ENCODE measurements at regions not wholly inside any gene's neighbourhood (a gene's known extent, or its start where the extent isn't known, plus 50 kb on each side); places are given as distances from the start of the nearest gene placed in this dataset.
"Not testable (repeated sequence)": the region's sequence is repeated elsewhere in the genome, so short reads cannot be mapped to it uniquely, and the experiment has no call there.

GRCh38 chr18:59801576-59801975, 98.2 kb upstream of the PMAIP1 start:
- DNase-seq (ENCODE audit: low read depth in 2 of 2): no peak

GRCh38 chr18:59800897-59801296, 98.9 kb upstream of the PMAIP1 start:
- DNase-seq (ENCODE audit: low read depth in 2 of 2): no peak

DNA sequence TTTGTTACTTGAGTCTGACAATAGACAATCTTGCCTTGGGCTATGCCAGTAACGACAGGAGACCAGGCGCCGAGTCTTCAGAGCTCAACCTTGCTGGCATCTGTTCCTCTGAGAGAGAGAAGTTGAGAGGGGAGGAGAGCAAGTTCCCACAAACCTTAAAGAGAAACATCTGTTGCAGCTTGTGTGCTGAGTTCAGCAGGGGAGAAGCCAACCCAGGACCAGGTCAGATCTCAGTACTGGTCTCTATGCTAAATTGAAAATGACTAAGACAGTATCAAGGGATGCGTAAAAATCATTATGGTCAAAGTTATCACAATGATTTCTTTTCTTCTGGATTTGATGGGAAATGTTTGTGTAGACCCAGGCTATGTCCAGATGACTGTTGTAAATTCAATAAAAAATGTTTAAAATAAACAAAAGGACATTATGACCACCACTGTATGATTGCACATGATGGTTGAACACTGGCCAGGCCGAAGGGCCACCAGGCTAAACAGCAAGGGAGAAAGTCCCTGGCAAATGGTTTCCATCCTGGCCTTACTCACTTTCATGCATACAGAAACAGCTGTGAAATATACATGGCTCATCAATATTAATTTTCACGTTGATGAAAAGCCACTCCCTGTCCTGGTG, 100.3 kb upstream of the PMAIP1 start:
- no peak for DNase-seq (ENCODE audit: low read depth in 2 of 2)

GRCh38 chr18:59795882-59796281, 98.7 kb upstream of the CCBE1 start:
- DNase-seq (ENCODE audit: low read depth in 2 of 2): no peak

- DNase-seq (ENCODE audit: low read depth in 2 of 2): no peak
Measured at GRCh38 chr18:59792353-59792752, 95.1 kb upstream of the CCBE1 start.

DNA sequence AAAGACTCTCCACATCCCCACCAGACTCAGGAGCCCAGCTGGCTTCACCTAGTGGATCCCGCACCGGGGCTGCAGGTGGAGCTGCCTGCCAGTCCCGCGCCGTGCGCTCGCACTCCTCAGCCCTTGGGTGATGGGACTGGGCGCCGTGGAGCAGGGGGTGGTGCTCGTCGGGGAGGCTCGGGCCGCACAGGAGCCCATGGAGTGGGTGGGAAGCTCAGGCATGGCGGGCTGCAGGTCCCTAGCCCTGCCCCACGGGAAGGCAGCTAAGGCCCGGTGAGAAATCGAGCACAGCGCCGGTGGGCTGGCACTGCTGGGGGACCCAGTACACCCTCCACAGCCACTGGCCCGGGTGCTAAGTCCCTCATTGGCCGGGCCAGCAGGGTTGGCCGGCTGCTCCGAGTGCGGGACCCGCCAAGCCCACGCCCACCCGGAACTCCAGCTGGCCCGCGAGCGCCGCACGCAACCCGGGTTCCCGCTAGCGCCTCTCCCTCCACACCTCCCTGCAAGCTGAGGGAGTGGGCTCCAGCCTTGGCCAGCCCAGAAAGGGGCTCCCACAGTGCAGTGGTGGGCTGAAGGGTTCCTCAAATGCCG, 93.2 kb upstream of the CCBE1 start:
- DNase-seq (ENCODE audit: low read depth in 2 of 2): not testable (repeated sequence)

- no peak for DNase-seq (ENCODE audit: low read depth in 2 of 2)
Measured at GRCh38 chr18:59788791-59789106, 91.5 kb upstream of the CCBE1 start.

GRCh38 chr18:59787998-59788790, 91.0 kb upstream of the CCBE1 start:
- no peak for DNase-seq (ENCODE audit: low read depth in 2 of 2)

GRCh38 chr18:59784694-59785093, 87.5 kb upstream of the CCBE1 start:
- DNase-seq (ENCODE audit: low read depth in 2 of 2): no peak

- no peak for DNase-seq (ENCODE audit: low read depth in 2 of 2)
Measured at GRCh38 chr18:59783138-59783537, 85.9 kb upstream of the CCBE1 start.

- no peak for DNase-seq (ENCODE audit: low read depth in 2 of 2)
Measured at GRCh38 chr18:59779979-59780378, 82.8 kb upstream of the CCBE1 start.

DNA sequence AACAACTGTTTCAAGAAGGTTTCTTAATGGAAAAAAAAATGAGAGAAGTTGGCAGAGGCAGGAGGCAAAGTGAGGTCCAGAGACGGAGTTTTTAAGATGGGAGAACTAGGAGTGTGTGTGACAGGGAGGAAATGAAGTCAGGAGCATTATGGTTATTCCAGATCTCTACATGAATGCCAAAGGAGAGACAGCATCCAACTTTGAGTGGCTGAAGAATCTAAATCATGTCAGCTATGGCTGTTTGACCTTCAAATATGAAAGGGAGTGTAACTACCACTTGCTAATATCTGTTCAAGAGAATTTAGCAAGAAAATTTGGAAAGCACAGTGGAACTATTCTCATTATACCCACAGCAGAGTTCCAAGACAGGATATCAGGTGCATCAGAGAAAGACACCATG, 81.2 kb upstream of the CCBE1 start:
- DNase-seq (ENCODE audit: low read depth in 2 of 2): no peak

- DNase-seq (ENCODE audit: low read depth in 2 of 2): no peak
Measured at GRCh38 chr18:59777636-59778035, 80.4 kb upstream of the CCBE1 start.

DNA sequence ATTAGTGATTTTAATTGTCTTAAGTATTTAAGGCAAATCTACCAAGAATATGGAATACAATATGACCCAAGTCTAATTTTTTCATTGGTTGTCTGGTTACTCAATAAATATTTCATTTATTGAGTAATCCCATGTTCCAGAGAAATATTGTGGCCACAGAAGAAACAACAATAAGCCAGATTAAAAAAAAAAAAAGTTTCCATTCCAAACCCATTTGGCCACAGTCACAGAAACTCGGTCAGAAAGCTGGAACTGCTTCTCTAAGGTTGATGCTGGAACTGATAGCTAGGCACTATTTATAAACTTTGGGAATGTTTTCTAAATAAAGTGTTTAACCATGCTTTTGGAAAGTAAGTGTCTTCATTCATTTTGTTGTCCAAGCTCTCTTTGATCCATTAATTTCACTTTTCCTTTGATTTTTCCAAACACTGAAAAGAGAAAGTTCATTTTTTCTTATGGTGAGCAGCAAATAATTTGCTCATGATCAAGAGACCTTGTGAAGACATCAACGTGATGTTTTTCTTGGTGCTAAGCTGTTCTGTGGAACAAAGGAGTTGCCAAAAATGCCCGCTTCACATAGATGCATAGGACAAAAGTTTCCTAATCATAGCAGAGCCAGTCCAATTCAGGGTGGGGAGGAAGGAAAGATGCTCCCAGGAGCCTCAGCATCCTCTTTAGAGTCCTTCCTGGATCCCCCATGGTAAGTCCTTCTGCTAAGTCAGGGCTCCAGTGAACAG, 72.1 kb upstream of the CCBE1 start:
- DNase-seq (ENCODE audit: low read depth in 2 of 2): no peak

DNA sequence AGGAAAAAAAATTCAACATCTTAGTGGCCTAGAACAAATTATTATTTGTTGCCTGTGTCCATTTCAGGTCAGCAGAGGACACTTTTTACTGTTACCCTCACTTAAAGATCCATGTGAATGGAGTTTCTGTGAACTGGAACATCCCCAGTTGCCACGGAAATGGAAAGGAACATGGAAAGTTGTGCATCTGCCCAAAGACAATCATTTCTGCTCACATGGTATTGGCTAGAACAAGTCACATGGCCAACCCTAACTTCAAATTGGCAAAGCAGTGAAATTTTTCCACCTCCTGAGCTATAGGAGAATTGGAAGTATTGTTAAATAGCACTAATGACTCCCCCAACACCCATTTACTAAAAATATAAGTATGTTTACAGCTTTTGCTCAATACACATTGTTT, 71.2 kb upstream of the CCBE1 start:
- no peak for DNase-seq (ENCODE audit: low read depth in 2 of 2)

DNA sequence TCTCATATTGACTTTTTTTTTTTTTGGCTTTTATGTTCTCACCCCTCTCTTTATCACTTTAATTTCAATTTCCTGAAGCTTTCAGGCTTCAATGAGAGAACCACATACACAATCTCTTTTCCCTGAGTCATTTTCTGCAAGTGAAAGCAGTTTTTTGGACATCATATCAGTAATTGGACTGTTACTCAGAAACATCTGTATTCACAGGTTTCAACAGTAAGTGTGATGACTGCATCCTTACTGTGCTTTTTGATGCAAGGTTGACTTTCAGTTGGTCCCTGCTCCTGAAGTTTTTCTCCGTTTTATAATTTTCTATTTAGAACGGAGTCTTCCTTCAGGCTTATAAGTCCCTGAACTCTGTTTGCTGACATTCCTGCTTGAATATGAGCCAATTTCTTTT, 70.5 kb upstream of the CCBE1 start:
- no peak for DNase-seq (ENCODE audit: low read depth in 2 of 2)

- DNase-seq (ENCODE audit: low read depth in 2 of 2): no peak
Measured at GRCh38 chr18:59765343-59765742, 68.1 kb upstream of the CCBE1 start.

DNA sequence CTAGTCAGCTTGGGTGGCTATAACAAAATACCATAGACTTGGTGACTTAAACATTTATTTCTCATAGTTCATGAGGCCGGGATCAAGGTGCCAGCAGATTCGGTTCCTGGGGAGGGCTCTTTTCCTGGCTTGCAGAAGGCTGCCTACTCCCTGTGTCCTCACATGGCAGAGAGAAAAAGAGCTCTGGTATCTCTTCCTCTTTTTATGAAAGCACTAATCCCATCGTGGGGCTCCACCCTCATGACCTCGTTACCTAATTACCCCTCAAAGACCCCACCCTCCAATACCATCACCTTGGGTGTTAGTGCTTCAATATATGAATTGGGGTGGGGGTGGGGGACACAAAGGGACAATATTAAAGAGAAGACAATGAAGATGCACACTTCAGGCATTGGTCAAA, 67.1 kb upstream of the CCBE1 start:
- no peak for DNase-seq (ENCODE audit: low read depth in 2 of 2)

DNA sequence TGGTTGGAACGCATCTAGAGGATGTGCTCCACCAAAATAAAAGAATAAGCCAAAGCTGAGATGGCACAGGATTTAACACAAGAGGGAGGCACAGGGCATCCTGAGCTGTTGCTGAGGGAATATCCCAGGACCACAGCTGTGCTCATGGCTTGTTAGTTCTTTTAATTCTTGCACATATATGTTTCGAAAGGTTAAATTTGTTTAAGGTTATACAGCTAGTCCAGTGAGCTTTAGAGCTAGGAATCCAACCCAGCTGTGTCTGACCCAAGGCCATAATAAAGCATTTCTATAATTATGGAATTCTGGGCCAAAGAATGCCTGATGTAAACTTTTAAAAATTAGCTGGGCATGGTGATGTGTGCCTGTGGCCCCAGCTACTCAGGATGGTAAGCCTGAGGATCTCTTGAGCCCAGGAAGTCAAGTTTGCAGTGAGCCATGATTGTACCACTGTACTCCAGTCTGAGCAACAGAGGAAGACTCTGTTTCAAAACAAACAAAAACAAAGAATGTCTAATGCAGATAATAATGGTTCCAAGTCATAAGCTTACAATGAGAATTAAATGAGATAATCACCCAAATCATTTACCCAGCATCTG, 66.4 kb upstream of the CCBE1 start:
- DNase-seq (ENCODE audit: low read depth in 2 of 2): no peak

DNA sequence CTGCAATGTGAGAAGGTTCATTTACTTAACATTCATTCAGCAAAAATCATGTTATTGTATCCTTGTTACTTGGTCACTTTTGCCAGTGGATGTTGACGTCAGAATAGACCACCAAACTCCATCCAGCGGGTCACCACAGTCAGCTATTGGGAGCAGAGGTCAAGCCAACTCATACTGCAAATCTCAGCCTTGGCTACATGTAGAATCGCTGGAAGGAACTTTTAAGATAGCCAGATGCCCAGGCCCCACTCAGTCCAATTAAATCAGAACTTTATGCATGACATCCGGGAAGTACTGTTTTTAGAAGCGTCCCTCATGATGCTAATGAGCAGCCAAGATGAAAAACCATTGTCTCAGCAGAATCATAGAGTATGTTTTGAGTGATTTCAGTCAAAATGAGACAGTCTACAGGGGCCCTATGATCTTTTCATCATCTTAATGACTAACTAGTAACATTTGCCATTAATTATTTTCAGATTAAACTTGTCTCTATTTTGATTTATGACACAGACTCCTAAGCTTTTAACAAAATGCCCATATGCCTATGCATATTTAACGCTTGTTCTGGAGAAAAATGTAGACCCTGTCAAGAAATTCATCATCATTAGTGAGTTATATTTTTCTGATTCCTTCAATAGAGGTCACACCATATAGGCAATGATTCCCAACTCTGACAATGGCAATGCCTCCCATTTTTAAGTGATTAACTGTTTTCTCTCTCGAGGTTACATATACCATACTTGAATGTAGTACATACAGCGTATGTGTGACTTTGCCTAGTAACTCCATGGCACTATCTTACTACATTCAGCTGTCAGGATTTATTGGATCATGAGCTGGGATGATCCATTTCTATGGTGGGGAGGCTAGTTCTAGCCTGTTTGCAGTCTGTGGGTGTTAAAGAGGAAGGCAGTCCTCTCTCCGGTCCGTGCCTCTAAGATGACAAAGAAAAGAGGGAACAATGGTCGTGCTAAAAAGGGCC, 63.7 kb upstream of the CCBE1 start:
- DNase-seq (ENCODE audit: low read depth in 2 of 2): no peak

DNA sequence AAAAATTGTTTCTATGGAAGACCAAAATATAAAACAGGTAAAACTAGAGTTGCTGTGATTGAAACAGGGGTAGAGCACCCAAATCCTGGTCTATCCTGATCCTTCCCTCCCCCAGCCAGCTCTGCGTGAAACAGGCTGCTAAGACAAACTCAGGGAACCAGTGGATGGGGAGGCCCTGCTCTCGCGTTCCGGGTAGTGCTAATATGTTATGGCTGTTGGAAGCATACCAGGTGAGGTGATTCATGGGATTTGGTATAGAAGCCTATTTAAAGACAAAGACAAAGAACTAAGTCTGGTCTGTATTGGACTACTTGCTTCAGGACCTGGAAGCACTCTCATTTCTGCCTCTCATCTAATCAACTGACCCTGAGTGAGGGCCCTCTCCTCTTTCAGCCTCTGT, 63.0 kb upstream of the CCBE1 start:
- DNase-seq (ENCODE audit: low read depth in 2 of 2): no peak

Measured in stimulated activated CD4-positive, alpha-beta T cell treated with anti-CD3 and anti-CD28 coated beads, Interleukin-1b, Interleukin-23, amount 100 ng/mL, for 4 hours (primary cell).